ENCODE measurements at regions not wholly inside any gene's neighbourhood (a gene's known extent, or its start where the extent isn't known, plus 50 kb on each side); places are given as distances from the start of the nearest gene placed in this dataset.

GRCh38 chr14:51401756-51402155 is 161.7 kb downstream of the TMX1 start:
- Mint-ChIP-seq H3K27ac (no peak overlapping the region), H3K27me3 (peaks cover 17 to 28% (median 17%) of the 10 kb centered on the region in 5 donors), H3K36me3 (no peaks in the 10 kb centered on the region), H3K4me3 (no peak overlapping the region), H3K9me3 (peaks cover 0 to 8% (median 0%) of the 10 kb centered on the region in 11 donors), H3K4me1 (peaks cover 0 to 2% (median 0%) of the 10 kb centered on the region in 7 donors)
- Histone ChIP-seq H3K36me3 (ENCODE audit: control insufficient read depth in 2 of 3, insufficient read depth in 3 of 3, low read length in 3 of 3) (no peaks in the 10 kb centered on the region), H3K9me3 (ENCODE audit: control insufficient read depth in 2 of 3, low read length in 3 of 3) (no peaks in the 10 kb centered on the region), H3K27me3 (ENCODE audit: control insufficient read depth in 2 of 2, insufficient read depth in 2 of 2, low read length in 2 of 2) (no peaks in the 10 kb centered on the region), H3K4me1 (ENCODE audit: control insufficient read depth in 2 of 2, insufficient read depth in 2 of 2, low read length in 2 of 2) (no peaks in the 10 kb centered on the region), H3K4me3 (ENCODE audit: low read length) (no peak overlapping the region), H3K27ac (ENCODE audit: low read depth, low read length) (no peak overlapping the region)
- ChIA-PET CTCF (no interaction called here), POLR2A (no interaction called here)
- intact Hi-C loops (cut with micrococcal nuclease) = no loop called here
- DNase-seq (no peak), ATAC-seq (no peak)

- no peak overlapping the region for H3K27ac ChIP-seq (ENCODE audit: low read depth, low read length)
- Mint-ChIP-seq H3K9me3 (peaks cover 7 to 51% (median 16%) of the 10 kb centered on the region in 11 donors), H3K36me3 (peaks cover 0 to 4% (median 0%) of the 10 kb centered on the region in 5 donors), H3K4me1 (no peaks in the 10 kb centered on the region), H3K27ac (no peak overlapping the region), H3K4me3 (no peak overlapping the region), H3K27me3 (peaks cover under 1 to 49% (median 30%) of the 10 kb centered on the region in 5 donors)
- intact Hi-C loops (cut with micrococcal nuclease) = no loop called here
- H3K36me3 ChIP-seq (ENCODE audit: control insufficient read depth in 2 of 3, insufficient read depth in 3 of 3, low read length in 3 of 3) = no peaks in the 10 kb centered on the region
- no peaks in the 10 kb centered on the region for H3K4me1 ChIP-seq (ENCODE audit: control insufficient read depth in 2 of 2, insufficient read depth in 2 of 2, low read length in 2 of 2)
- no peak for ATAC-seq
- CTCF ChIA-PET = no interaction called here
- POLR2A ChIA-PET = no interaction called here
- H3K4me3 ChIP-seq (ENCODE audit: low read length) = no peak overlapping the region
- no peaks in the 10 kb centered on the region for H3K9me3 ChIP-seq (ENCODE audit: control insufficient read depth in 2 of 3, low read length in 3 of 3)
- no peak for DNase-seq
- no peaks in the 10 kb centered on the region for H3K27me3 ChIP-seq (ENCODE audit: control insufficient read depth in 2 of 2, insufficient read depth in 2 of 2, low read length in 2 of 2)
Measured at GRCh38 chr14:51410897-51411296, 170.8 kb downstream of the TMX1 start.

GRCh38 chr14:51419685-51420084 is 179.6 kb downstream of the TMX1 start:
- ATAC-seq (peak; percentile 95), DNase-seq (peak in 8 of 9 donors; percentile 12 to 90 (median 82))
- H3K4me3 Mint-ChIP-seq = peak overlapping the region in 9 of 10 donors; percentile 26 to 70 (median 59)
- peaks cover 21 to 93% (median 46%) of the 10 kb centered on the region in 11 donors for H3K9me3 Mint-ChIP-seq
- Histone ChIP-seq H3K9me3 (ENCODE audit: control insufficient read depth in 2 of 3, low read length in 3 of 3) (peaks cover 6 to 34% (median 25%) of the 10 kb centered on the region in 3 experiments), H3K27ac (ENCODE audit: low read depth, low read length) (peak overlapping the region; percentile 41), H3K4me1 (ENCODE audit: control insufficient read depth in 2 of 2, insufficient read depth in 2 of 2, low read length in 2 of 2) (peaks cover 17 to 19% of the 10 kb centered on the region in 2 donors), H3K4me3 (ENCODE audit: low read length) (no peak overlapping the region), H3K27me3 (ENCODE audit: control insufficient read depth in 2 of 2, insufficient read depth in 2 of 2, low read length in 2 of 2) (no peaks in the 10 kb centered on the region), H3K36me3 (ENCODE audit: control insufficient read depth in 2 of 3, insufficient read depth in 3 of 3, low read length in 3 of 3) (no peaks in the 10 kb centered on the region)
- CTCF ChIA-PET = no interaction called here
- POLR2A ChIA-PET = interaction anchor here (1.1 kb wide), 1 partner anchor 9 kb away, joined by 3 read pairs; no protein-coding TSS in a partner anchor
- peaks cover 3 to 24% (median 8%) of the 10 kb centered on the region in 5 donors for H3K36me3 Mint-ChIP-seq
- H3K27me3 Mint-ChIP-seq = peaks cover 0 to 26% (median 22%) of the 10 kb centered on the region in 5 donors
- H3K4me1 Mint-ChIP-seq = peaks cover 10 to 33% (median 24%) of the 10 kb centered on the region in 7 donors
- intact Hi-C loops (cut with micrococcal nuclease) = loop anchor here in 1 of 2 donors (5.0 kb wide), 1 partner anchor 233 kb away; the partner anchor contains the start of gene FRMD6
- peak overlapping the region; percentile 80 to 97 (median 91) for H3K27ac Mint-ChIP-seq

- Histone ChIP-seq H3K27ac (ENCODE audit: low read depth, low read length) (no peak overlapping the region), H3K27me3 (ENCODE audit: control insufficient read depth in 2 of 2, insufficient read depth in 2 of 2, low read length in 2 of 2) (no peaks in the 10 kb centered on the region), H3K4me3 (ENCODE audit: low read length) (no peak overlapping the region), H3K9me3 (ENCODE audit: control insufficient read depth in 2 of 3, low read length in 3 of 3) (peaks cover 6 to 34% (median 25%) of the 10 kb centered on the region in 3 experiments), H3K4me1 (ENCODE audit: control insufficient read depth in 2 of 2, insufficient read depth in 2 of 2, low read length in 2 of 2) (peaks cover 17 to 19% of the 10 kb centered on the region in 2 donors), H3K36me3 (ENCODE audit: control insufficient read depth in 2 of 3, insufficient read depth in 3 of 3, low read length in 3 of 3) (no peaks in the 10 kb centered on the region)
- DNase-seq (no peak), ATAC-seq (no peak)
- no peak overlapping the region for H3K4me3 Mint-ChIP-seq
- ChIA-PET POLR2A (no interaction called here), CTCF (no interaction called here)
- H3K27ac Mint-ChIP-seq = no peak overlapping the region
- intact Hi-C loops (cut with micrococcal nuclease) = no loop called here
- H3K4me1 Mint-ChIP-seq = peaks cover 10 to 33% (median 24%) of the 10 kb centered on the region in 7 donors
- peaks cover 0 to 7% (median 0%) of the 10 kb centered on the region in 5 donors for H3K27me3 Mint-ChIP-seq
- H3K36me3 Mint-ChIP-seq = peaks cover 3 to 22% (median 8%) of the 10 kb centered on the region in 5 donors
- H3K9me3 Mint-ChIP-seq = peaks cover 7 to 64% (median 32%) of the 10 kb centered on the region in 11 donors
Measured at GRCh38 chr14:51422704-51423103, 182.7 kb downstream of the TMX1 start.

GRCh38 chr14:51424041-51424440 is 184.0 kb downstream of the TMX1 start:
- Mint-ChIP-seq H3K36me3 (peaks cover 0 to 19% (median 8%) of the 10 kb centered on the region in 5 donors), H3K4me3 (no peak overlapping the region), H3K27ac (no peak overlapping the region), H3K4me1 (peaks cover 9 to 31% (median 23%) of the 10 kb centered on the region in 7 donors), H3K27me3 (peaks cover 2 to 13% (median 6%) of the 10 kb centered on the region in 5 donors), H3K9me3 (peaks cover 7 to 50% (median 31%) of the 10 kb centered on the region in 11 donors)
- no peak for DNase-seq
- Histone ChIP-seq H3K4me3 (ENCODE audit: low read length) (no peak overlapping the region), H3K27ac (ENCODE audit: low read depth, low read length) (no peak overlapping the region), H3K36me3 (ENCODE audit: control insufficient read depth in 2 of 3, insufficient read depth in 3 of 3, low read length in 3 of 3) (no peaks in the 10 kb centered on the region), H3K4me1 (ENCODE audit: control insufficient read depth in 2 of 2, insufficient read depth in 2 of 2, low read length in 2 of 2) (peaks cover 17% of the 10 kb centered on the region in 2 donors), H3K9me3 (ENCODE audit: control insufficient read depth in 2 of 3, low read length in 3 of 3) (peaks cover 6 to 26% (median 16%) of the 10 kb centered on the region in 3 experiments), H3K27me3 (ENCODE audit: control insufficient read depth in 2 of 2, insufficient read depth in 2 of 2, low read length in 2 of 2) (no peaks in the 10 kb centered on the region)
- ChIA-PET CTCF (no interaction called here), POLR2A (no interaction called here)
- ATAC-seq = no peak
- intact Hi-C loops (cut with micrococcal nuclease) = no loop called here

GRCh38 chr14:51424561-51425251 is 184.7 kb downstream of the TMX1 start:
- DNase-seq = no peak
- H3K27ac ChIP-seq (ENCODE audit: low read depth, low read length) = no peak overlapping the region
- no peaks in the 10 kb centered on the region for H3K36me3 ChIP-seq (ENCODE audit: control insufficient read depth in 2 of 3, insufficient read depth in 3 of 3, low read length in 3 of 3)
- intact Hi-C loops (cut with micrococcal nuclease) = no loop called here
- ChIA-PET CTCF (no interaction called here), POLR2A (no interaction called here)
- no peak for ATAC-seq
- Mint-ChIP-seq H3K4me1 (peaks cover 7 to 24% (median 16%) of the 10 kb centered on the region in 7 donors), H3K4me3 (no peak overlapping the region), H3K27me3 (peaks cover 2 to 18% (median 10%) of the 10 kb centered on the region in 5 donors), H3K9me3 (peaks cover 7 to 44% (median 27%) of the 10 kb centered on the region in 11 donors), H3K36me3 (peaks cover 0 to 15% (median 5%) of the 10 kb centered on the region in 5 donors), H3K27ac (no peak overlapping the region)
- H3K4me3 ChIP-seq (ENCODE audit: low read length) = no peak overlapping the region
- H3K9me3 ChIP-seq (ENCODE audit: control insufficient read depth in 2 of 3, low read length in 3 of 3) = peaks cover 6 to 19% (median 15%) of the 10 kb centered on the region in 3 experiments
- H3K27me3 ChIP-seq (ENCODE audit: control insufficient read depth in 2 of 2, insufficient read depth in 2 of 2, low read length in 2 of 2) = no peaks in the 10 kb centered on the region
- peaks cover 12 to 13% of the 10 kb centered on the region in 2 donors for H3K4me1 ChIP-seq (ENCODE audit: control insufficient read depth in 2 of 2, insufficient read depth in 2 of 2, low read length in 2 of 2)

Measured in naive thymus-derived CD4-positive, alpha-beta T cell (primary cell).